VCaP (cell line): ENCODE measurements at regions not wholly inside any gene's neighbourhood (a gene's known extent, or its start where the extent isn't known, plus 50 kb on each side); places are given as distances from the start of the nearest gene placed in this dataset.

Source experiments
- H3K27ac ChIP-seq: fragments of 450-650 bp; 2 replicates; pipeline ENCODE4 v1.5.1; 2017
- TF ChIP-seq, protein P1 (sequence below): fragments of 450-650 bp; conservative IDR thresholded peaks from 2 replicates; pipeline ENCODE4 v1.5.1; 2017; ENCODE audit warnings: mild to moderate bottlenecking, moderate library complexity

DNA sequence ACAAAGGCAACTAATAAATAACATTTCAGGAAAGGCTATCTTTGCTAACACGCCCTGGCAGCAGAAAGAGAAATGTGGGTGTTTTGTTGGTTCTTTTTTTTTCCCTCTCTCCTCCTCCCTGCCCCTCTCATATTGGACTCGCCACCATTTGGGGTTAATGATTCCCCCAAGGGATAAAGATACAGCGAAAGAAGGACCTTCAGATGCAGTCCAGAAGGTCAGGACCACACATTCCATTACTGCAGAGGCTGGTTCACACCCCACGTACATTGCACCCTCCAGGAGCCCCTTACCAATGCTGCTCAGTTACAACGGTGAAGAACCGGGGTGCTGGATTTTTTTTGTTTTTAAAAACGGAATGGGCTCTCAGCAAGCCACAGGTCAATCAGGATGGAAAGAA, 156.9 kb upstream of the TIAM1 start:
- TF ChIP-seq, protein P1, sequence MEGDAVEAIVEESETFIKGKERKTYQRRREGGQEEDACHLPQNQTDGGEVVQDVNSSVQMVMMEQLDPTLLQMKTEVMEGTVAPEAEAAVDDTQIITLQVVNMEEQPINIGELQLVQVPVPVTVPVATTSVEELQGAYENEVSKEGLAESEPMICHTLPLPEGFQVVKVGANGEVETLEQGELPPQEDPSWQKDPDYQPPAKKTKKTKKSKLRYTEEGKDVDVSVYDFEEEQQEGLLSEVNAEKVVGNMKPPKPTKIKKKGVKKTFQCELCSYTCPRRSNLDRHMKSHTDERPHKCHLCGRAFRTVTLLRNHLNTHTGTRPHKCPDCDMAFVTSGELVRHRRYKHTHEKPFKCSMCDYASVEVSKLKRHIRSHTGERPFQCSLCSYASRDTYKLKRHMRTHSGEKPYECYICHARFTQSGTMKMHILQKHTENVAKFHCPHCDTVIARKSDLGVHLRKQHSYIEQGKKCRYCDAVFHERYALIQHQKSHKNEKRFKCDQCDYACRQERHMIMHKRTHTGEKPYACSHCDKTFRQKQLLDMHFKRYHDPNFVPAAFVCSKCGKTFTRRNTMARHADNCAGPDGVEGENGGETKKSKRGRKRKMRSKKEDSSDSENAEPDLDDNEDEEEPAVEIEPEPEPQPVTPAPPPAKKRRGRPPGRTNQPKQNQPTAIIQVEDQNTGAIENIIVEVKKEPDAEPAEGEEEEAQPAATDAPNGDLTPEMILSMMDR: no peak
- H3K27ac ChIP-seq: no peak overlapping the region

DNA sequence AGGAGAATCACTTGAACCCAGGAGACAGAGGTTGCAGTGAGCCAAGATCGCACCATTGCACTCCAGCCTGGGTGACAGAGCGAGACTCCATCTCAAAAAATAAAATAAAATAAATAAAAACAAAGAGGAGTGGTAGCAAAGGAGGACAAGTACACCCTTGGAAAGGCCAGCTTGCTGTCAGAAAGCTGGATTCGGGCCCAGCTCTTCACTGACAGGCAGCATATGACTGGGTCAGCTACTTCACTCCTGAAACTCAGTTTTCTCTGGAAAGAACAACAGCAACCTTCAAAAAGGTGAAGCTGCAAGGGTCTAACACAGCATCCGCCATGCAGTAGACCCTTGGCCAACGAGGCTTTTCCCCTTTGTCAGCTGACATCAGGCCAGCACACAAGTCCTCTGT, 156.0 kb upstream of the TIAM1 start:
- TF ChIP-seq, protein P1: no peak
- no peak overlapping the region for H3K27ac ChIP-seq

DNA sequence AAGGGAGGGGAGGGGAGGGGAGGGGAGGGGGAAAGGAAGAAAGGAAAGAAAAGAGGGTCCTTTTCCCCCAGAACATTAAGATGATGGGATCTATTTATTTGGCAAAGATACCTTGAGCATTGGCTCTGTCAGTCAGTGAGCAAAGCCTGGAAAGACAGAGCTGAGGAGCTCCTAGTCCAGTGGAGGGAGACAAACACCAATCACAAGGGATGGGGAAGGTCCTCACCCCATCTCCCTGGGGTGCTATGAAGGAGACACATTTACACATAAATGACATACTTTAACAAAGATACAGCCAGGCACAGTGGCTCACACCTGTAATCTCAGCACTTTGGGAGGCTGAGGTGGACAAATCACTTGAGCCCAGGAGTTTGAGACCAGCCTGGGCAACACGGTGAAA, 154.9 kb upstream of the TIAM1 start:
- H3K27ac ChIP-seq: no peak overlapping the region
- TF ChIP-seq, protein P1: peak; percentile 69

DNA sequence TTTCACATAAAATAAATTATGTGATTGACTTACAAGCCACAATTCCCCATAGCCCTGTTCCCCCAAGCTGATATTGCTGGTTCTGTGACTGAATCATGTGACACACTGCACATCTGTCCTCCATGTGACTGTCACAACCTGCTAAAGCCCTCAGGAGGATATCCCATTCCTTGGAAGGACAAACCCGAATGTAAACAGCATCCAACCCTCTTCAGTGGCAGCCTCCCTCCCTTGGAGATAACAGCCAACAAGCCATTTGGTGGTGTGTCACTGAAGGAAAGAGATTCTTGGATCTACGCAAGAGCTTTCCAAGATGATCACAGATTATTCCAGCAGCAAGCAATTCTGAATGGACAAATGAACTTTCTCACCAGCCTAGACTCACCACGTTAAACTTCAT, 153.9 kb upstream of the TIAM1 start:
- TF ChIP-seq, protein P1: no peak
- H3K27ac ChIP-seq: no peak overlapping the region

DNA sequence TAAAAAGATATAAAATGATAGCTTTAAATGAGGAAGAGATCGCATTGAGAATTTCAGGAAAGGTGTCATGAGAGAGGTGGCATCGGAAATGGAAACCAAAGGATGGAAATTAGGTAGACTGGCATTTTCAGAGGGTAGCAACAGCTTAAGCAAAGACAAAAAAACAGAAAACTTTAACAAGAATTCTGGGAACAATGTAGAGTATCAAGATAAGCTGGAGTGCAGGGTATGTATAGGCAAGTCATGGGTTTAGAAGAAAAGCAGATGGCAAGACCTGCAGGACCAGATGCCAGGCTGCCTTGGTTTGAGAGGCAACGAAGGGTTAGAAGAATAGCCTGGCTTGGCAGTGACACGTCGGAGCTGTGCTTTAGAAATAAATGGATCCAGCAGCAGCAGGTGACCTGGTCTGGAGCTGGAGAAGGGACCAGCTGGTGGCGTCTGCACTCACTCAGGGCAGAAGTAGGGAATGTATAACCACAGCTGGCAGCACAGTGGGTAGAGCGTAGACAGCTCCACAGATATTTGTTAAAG, 149.4 kb upstream of the TIAM1 start:
- H3K27ac ChIP-seq: no peak overlapping the region
- TF ChIP-seq, protein P1: no peak

DNA sequence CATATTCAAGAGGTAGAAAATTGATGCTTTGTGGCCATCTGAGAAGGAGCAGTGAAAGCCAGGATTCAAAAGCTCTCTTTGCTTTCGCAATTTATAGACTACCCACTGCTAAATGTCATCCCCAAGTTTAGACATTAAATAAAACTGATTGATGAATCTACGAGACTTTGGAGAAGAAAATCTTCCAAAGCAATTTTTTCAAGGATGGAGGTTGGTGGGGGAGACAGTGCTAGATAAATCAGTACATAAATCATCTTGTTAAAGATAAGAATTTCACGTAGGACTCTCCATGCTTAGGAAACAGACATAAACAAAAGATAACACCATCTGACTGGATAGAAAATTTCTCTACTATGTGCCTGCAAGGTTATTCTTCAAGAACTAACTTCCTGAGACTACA, 147.6 kb upstream of the TIAM1 start:
- TF ChIP-seq, protein P1: no peak
- no peak overlapping the region for H3K27ac ChIP-seq

DNA sequence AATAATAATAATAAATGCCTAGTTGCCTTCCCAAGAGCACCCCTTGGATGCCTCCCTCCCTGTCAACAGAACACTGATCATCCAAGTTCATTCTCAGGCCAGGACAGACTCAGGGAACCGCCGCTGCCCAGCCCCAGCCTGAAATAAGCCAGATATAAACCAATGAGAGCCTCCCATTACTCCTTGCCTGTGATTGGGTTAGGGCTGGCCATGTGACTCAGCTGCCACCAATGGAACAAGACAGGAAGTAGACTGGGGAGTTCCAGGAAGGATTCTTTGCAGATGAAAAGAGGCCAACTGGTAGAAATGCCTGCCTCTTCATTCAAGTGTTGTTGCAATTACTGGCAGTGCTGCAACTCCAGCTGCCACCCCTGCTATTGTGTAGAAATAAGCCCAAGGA, 146.4 kb upstream of the TIAM1 start:
- no peak overlapping the region for H3K27ac ChIP-seq
- TF ChIP-seq, protein P1: no peak
